ENCODE measurements at regions not wholly inside any gene's neighbourhood (a gene's known extent, or its start where the extent isn't known, plus 50 kb on each side); places are given as distances from the start of the nearest gene placed in this dataset.

DNA sequence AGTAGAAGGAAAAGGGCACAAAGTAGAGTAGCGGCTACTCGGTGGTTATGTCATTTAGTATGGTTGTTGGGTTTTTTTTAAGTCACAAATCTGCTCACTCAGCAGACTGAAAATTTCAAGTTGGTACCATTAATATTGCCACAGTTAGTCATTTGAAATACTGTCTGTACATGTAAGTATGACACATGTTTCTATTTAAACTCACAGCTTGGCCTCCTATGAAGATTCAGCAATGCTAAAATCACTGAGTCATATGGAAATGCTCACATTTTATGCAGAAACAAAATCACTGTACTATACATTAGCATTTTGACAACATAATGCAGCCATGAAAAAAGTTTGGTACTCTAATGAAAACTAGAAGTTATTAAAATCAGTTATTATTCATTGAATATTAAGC lies 571.9 kb downstream of the TAFA4 start:
- TF ChIP-seq POLR2AphosphoS5 (IDR thresholded peaks at IDR 0.05; ENCODE audit: low read depth, low read length) (no peak), TAF1 (IDR thresholded peaks at IDR 0.05; ENCODE audit: borderline replicate concordance, insufficient read depth, low read length) (no peak), FOXP2 (optimal IDR thresholded peaks at IDR 0.05; ENCODE audit: borderline replicate concordance, extremely low read depth, extremely low read length, insufficient read depth) (no peak), SIN3A (IDR thresholded peaks at IDR 0.05; ENCODE audit: borderline replicate concordance, insufficient read depth, low read length) (no peak)
- TF ChIP-seq, protein P1, sequence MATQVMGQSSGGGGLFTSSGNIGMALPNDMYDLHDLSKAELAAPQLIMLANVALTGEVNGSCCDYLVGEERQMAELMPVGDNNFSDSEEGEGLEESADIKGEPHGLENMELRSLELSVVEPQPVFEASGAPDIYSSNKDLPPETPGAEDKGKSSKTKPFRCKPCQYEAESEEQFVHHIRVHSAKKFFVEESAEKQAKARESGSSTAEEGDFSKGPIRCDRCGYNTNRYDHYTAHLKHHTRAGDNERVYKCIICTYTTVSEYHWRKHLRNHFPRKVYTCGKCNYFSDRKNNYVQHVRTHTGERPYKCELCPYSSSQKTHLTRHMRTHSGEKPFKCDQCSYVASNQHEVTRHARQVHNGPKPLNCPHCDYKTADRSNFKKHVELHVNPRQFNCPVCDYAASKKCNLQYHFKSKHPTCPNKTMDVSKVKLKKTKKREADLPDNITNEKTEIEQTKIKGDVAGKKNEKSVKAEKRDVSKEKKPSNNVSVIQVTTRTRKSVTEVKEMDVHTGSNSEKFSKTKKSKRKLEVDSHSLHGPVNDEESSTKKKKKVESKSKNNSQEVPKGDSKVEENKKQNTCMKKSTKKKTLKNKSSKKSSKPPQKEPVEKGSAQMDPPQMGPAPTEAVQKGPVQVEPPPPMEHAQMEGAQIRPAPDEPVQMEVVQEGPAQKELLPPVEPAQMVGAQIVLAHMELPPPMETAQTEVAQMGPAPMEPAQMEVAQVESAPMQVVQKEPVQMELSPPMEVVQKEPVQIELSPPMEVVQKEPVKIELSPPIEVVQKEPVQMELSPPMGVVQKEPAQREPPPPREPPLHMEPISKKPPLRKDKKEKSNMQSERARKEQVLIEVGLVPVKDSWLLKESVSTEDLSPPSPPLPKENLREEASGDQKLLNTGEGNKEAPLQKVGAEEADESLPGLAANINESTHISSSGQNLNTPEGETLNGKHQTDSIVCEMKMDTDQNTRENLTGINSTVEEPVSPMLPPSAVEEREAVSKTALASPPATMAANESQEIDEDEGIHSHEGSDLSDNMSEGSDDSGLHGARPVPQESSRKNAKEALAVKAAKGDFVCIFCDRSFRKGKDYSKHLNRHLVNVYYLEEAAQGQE (IDR thresholded peaks at IDR 0.05; ENCODE audit: insufficient read depth in 1 of 2, low read depth in 2 of 2, low read length in 2 of 2): no peak

DNA sequence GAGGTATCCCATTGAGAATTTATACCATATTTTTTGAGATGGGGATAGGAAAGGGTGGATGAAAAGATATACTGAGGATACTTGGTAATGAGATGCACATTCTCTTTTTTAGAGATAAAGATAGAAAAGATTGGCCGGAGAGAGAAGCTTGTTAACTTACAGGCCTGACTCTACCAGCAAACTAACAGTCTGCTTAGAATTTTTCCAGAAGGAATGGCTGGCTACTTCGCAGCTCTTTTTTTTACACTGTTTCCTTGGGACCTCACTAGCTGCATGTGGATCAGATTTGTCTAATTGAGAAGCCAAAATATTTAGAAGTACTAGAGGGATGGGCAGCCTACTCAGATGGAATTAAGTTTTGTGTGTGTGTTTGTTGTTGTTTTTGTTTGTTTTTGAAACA lies 586.6 kb downstream of the TAFA4 start:
- TF ChIP-seq SIN3A (IDR thresholded peaks at IDR 0.05; ENCODE audit: borderline replicate concordance, insufficient read depth, low read length) (no peak), FOXP2 (optimal IDR thresholded peaks at IDR 0.05; ENCODE audit: borderline replicate concordance, extremely low read depth, extremely low read length, insufficient read depth) (no peak), TAF1 (IDR thresholded peaks at IDR 0.05; ENCODE audit: borderline replicate concordance, insufficient read depth, low read length) (no peak), POLR2AphosphoS5 (IDR thresholded peaks at IDR 0.05; ENCODE audit: low read depth, low read length) (no peak)
- TF ChIP-seq, protein P1 (IDR thresholded peaks at IDR 0.05; ENCODE audit: insufficient read depth in 1 of 2, low read depth in 2 of 2, low read length in 2 of 2): no peak

DNA sequence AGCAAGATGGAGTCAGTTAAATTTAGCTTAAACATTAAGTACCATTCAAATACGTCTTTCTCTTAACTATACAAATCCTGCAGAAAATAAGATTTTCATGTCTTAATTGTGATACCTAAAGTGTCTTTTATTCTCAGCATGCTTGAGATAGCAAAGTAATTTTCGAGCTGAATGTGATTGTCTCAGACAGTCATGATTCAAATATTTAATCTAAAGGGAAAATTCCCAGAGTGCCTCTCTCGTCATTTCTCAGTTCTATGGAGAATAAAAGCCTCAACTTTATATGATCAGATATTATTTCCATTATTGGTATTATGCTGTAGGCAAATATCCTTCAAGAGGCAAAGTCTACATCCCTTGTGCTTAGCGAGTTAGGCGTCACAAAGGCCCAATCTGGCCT lies 589.9 kb downstream of the TAFA4 start:
- TF ChIP-seq, protein P1 (IDR thresholded peaks at IDR 0.05; ENCODE audit: insufficient read depth in 1 of 2, low read depth in 2 of 2, low read length in 2 of 2): no peak
- TF ChIP-seq TAF1 (IDR thresholded peaks at IDR 0.05; ENCODE audit: borderline replicate concordance, insufficient read depth, low read length) (no peak), POLR2AphosphoS5 (IDR thresholded peaks at IDR 0.05; ENCODE audit: low read depth, low read length) (no peak), SIN3A (IDR thresholded peaks at IDR 0.05; ENCODE audit: borderline replicate concordance, insufficient read depth, low read length) (no peak), FOXP2 (optimal IDR thresholded peaks at IDR 0.05; ENCODE audit: borderline replicate concordance, extremely low read depth, extremely low read length, insufficient read depth) (no peak)

DNA sequence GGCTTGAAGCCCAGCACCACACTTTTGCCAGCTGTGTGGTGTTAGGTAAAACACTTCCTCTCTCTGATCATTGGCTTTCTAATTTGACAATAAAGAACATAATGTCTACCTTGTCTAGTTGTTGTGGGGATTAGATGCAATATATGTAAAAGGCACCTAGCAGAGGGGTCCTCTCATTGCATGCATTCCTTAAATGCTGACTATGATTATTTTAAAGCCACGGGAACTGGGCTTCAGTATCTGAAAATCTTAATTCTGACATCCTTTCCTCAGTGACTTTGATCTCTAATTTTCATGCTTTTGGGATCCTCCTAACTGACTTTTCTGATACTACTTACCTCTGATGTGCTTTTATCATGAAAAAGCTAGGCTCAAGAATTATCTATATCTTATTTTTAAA lies 596.3 kb downstream of the TAFA4 start:
- TF ChIP-seq POLR2AphosphoS5 (IDR thresholded peaks at IDR 0.05; ENCODE audit: low read depth, low read length): no peak
- no peak for TF ChIP-seq FOXP2 (optimal IDR thresholded peaks at IDR 0.05; ENCODE audit: borderline replicate concordance, extremely low read depth, extremely low read length, insufficient read depth)
- TF ChIP-seq, protein P1 (IDR thresholded peaks at IDR 0.05; ENCODE audit: insufficient read depth in 1 of 2, low read depth in 2 of 2, low read length in 2 of 2): no peak
- no peak for TF ChIP-seq TAF1 (IDR thresholded peaks at IDR 0.05; ENCODE audit: borderline replicate concordance, insufficient read depth, low read length)
- TF ChIP-seq SIN3A (IDR thresholded peaks at IDR 0.05; ENCODE audit: borderline replicate concordance, insufficient read depth, low read length): no peak
